NB4 (cell line): ENCODE measurements at regions not wholly inside any gene's neighbourhood (a gene's known extent, or its start where the extent isn't known, plus 50 kb on each side); places are given as distances from the start of the nearest gene placed in this dataset.
A peak's percentile ranks its signal among the peaks of the same experiment; 100 is the strongest.

Source experiments
- DNase-seq: peaks from one replicate; pipeline ENCODE4 v3.0.0; 2010; ENCODE audit warnings: low read depth
- H3K4me3 ChIP-seq: one replicate; pipeline ENCODE4 v1.5.1; 2011; ENCODE audit warnings: mild to moderate bottlenecking, low read depth, low read length, moderate library complexity
- MYC ChIP-seq: IDR thresholded peaks from 2 replicates; pipeline ENCODE4 v1.6.1; 2011; ENCODE audit warnings: low read depth, low read length
- POLR2A ChIP-seq: IDR thresholded peaks from 2 replicates; pipeline ENCODE4 v1.6.1; 2011; ENCODE audit warnings: mild to moderate bottlenecking; ENCODE audit not compliant: insufficient read length; ENCODE audit errors: extremely low read depth
- TF ChIP-seq, protein P1 (sequence below): IDR thresholded peaks from 2 replicates; pipeline ENCODE4 v1.6.1; 2011; ENCODE audit warnings: low read depth, low read length
- TF ChIP-seq, protein P2 (sequence below): IDR thresholded peaks from one replicate; pipeline ENCODE4 v1.5.1; 2012; ENCODE audit warnings: low read depth, low read length

DNA sequence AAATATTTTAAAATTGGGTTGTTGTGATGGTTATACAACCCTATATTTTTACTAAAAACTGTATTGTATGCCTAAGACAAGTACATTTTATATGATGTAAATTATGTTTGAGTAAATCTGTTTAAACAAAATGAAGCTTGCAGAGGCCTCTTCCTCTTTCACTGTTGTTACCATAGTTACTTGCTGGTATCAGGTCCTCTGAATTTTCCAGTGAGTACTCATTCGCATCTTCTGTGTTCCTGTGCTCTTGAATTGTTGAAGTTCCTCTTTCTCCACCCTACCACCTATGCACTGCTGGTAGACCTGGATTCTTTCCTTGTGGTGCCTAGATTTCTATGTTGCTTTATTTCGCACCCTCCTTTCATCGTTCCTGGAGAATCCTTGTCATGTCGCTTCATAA is 938.5 kb upstream of the ACO1 start:
- DNase-seq: peak; percentile 21
- no peak overlapping the region for H3K4me3 ChIP-seq

DNA sequence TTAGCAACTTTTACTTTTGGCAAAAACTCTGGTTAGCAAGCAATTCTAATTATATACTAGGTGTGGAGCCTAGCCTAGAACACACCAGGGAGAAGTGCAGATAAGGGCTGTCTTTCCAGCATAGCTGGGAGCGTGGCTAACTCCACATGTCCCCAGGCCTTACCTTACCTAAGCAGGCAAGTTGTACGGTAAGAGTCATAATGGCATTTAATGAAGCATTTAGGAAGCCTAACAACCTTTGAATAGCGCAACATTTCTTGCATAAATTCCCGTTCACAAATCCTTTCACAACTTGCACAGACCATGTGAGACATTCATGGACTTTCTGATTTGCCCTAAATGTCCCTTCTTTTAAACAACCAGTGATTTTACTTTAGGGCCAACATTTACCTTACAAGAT is 917.4 kb upstream of the ACO1 start:
- TF ChIP-seq, protein P1, sequence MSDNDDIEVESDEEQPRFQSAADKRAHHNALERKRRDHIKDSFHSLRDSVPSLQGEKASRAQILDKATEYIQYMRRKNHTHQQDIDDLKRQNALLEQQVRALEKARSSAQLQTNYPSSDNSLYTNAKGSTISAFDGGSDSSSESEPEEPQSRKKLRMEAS: no peak
- TF ChIP-seq MYC (no peak), POLR2A (no peak)
- TF ChIP-seq, protein P2, sequence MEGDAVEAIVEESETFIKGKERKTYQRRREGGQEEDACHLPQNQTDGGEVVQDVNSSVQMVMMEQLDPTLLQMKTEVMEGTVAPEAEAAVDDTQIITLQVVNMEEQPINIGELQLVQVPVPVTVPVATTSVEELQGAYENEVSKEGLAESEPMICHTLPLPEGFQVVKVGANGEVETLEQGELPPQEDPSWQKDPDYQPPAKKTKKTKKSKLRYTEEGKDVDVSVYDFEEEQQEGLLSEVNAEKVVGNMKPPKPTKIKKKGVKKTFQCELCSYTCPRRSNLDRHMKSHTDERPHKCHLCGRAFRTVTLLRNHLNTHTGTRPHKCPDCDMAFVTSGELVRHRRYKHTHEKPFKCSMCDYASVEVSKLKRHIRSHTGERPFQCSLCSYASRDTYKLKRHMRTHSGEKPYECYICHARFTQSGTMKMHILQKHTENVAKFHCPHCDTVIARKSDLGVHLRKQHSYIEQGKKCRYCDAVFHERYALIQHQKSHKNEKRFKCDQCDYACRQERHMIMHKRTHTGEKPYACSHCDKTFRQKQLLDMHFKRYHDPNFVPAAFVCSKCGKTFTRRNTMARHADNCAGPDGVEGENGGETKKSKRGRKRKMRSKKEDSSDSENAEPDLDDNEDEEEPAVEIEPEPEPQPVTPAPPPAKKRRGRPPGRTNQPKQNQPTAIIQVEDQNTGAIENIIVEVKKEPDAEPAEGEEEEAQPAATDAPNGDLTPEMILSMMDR: no peak
- H3K4me3 ChIP-seq: no peak overlapping the region
- no peak for DNase-seq

More for the DNA sequence above, 938.5 kb upstream of the ACO1 start:
- TF ChIP-seq POLR2A (no peak), MYC (no peak)
- TF ChIP-seq, protein P1: no peak
- TF ChIP-seq, protein P2: no peak

DNA sequence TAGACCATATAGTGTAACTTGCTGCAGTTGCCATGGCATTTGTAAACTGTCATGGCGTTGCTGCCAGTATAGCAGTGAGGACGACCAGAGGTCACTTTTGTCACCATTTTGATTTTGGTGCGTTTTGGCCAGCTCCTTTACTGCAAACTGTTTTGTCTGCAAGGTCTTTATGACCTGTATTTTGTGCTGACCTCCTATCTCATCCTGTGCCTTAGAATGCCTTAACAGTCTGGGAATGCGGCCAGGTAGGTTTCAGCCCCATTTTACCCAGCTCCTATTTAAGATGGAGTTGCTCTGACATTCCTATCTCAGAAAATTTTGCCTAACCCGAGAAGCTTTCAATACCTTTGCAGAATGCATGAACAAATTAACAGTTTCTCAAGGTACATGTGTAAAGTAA is 914.4 kb upstream of the ACO1 start:
- DNase-seq: no peak
- TF ChIP-seq, protein P1: no peak
- TF ChIP-seq, protein P2: no peak
- no peak for TF ChIP-seq MYC
- no peak overlapping the region for H3K4me3 ChIP-seq

DNA sequence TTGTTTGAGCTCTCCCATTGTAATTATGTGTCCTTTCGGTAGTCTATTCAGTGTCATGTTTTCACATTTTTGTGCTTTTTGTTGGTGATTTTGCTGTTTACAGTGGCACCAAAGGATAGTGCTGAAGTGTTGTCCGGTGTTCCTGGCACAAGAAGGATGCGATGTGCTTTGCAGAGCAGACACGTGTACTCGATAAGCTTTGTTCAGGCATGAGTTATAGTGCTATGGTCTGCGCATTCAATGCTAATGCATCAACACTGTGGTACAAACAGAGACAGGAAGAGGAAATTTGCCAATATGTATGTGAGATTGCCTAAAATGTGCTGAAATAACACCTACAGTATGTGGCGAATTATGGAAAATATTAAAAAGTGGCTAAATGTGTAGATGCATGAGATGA is 913.4 kb upstream of the ACO1 start:
- no peak for DNase-seq
- no peak overlapping the region for H3K4me3 ChIP-seq
- TF ChIP-seq POLR2A: no peak
- no peak for TF ChIP-seq MYC
- TF ChIP-seq, protein P1: no peak
- TF ChIP-seq, protein P2: no peak

DNA sequence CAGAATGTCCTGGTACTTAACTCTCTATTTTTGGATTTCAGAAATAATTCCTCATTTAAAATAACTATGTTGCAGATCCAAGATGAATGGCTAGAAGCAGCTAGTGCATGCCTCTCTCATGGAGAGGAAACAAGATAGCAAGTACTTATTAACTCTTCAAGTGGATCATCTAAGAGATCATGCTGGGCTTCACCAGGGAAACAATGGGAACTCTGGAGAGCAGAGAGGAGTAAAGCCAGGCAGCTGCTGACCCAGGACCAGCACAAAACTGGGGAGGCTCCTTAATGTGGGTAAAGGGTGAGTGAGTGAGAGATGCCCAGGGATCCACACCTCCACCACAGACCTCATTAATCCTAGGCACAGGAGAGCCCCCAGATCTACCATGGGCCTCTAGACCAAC is 897.8 kb upstream of the ACO1 start:
- no peak for DNase-seq

More for the DNA sequence above, 897.8 kb upstream of the ACO1 start:
- TF ChIP-seq, protein P1: no peak
- TF ChIP-seq MYC (no peak), POLR2A (no peak)
- TF ChIP-seq, protein P2: no peak
- no peak overlapping the region for H3K4me3 ChIP-seq
